ENCODE measurements at regions not wholly inside any gene's neighbourhood (a gene's known extent, or its start where the extent isn't known, plus 50 kb on each side); places are given as distances from the start of the nearest gene placed in this dataset.
"Not testable (repeated sequence)": the region's sequence is repeated elsewhere in the genome, so short reads cannot be mapped to it uniquely, and the experiment has no call there.

- WGBS (ENCODE audit: insufficient coverage, low coverage, low lambda C conversion rate, missing lambda C conversion rate), result 80% methylated on average over 4 of the region's 7 CpGs
- ATAC-seq (no peak), DNase-seq (no peak)
- Histone ChIP-seq H3K36me3 (no peaks in the 10 kb centered on the region), H3K4me1 (peaks cover 0 to 23% (median 2%) of the 10 kb centered on the region in 4 donors), H3K4me3 (no peak overlapping the region), H3K27ac (no peak overlapping the region), H3K9me3 (no peaks in the 10 kb centered on the region), H3K27me3 (no peaks in the 10 kb centered on the region)
- TF ChIP-seq CTCF (IDR thresholded peaks at IDR 0.05) (no peak), POLR2A (IDR thresholded peaks at IDR 0.05) (no peak)
- intact Hi-C loops (cut with DNase I), result no loop called here
Measured at GRCh38 chr3:72163809-72164634, 379.1 kb upstream of the PROK2 start.

GRCh38 chr3:72162649-72163184, 377.8 kb upstream of the PROK2 start:
- Histone ChIP-seq H3K27ac (no peak overlapping the region), H3K4me3 (no peak overlapping the region), H3K36me3 (no peaks in the 10 kb centered on the region), H3K27me3 (no peaks in the 10 kb centered on the region), H3K4me1 (peaks cover 0 to 23% (median 2%) of the 10 kb centered on the region in 4 donors), H3K9me3 (no peaks in the 10 kb centered on the region)
- 90% methylated on average over 4 of the region's 6 CpGs for WGBS (ENCODE audit: insufficient coverage, low coverage, low lambda C conversion rate, missing lambda C conversion rate)
- intact Hi-C loops (cut with DNase I), result no loop called here
- ATAC-seq (no peak), DNase-seq (no peak)
- TF ChIP-seq CTCF (IDR thresholded peaks at IDR 0.05), result no peak
- no peak for TF ChIP-seq POLR2A (IDR thresholded peaks at IDR 0.05)

GRCh38 chr3:72161881-72162595, 377.1 kb upstream of the PROK2 start:
- WGBS (ENCODE audit: insufficient coverage, low coverage, low lambda C conversion rate, missing lambda C conversion rate), result 32% methylated on average over 12 of the region's 13 CpGs
- no peaks in the 10 kb centered on the region for H3K36me3 ChIP-seq
- ATAC-seq (peak; percentile 72 to 95 (median 79)), DNase-seq (peak; percentile 70 to 87 (median 76))
- H3K4me1 ChIP-seq, result peaks cover 0 to 23% (median 2%) of the 10 kb centered on the region in 4 donors
- intact Hi-C loops (cut with DNase I), result no loop called here
- H3K27ac ChIP-seq, result no peak overlapping the region
- H3K9me3 ChIP-seq, result no peaks in the 10 kb centered on the region
- TF ChIP-seq CTCF (IDR thresholded peaks at IDR 0.05) (no peak), POLR2A (IDR thresholded peaks at IDR 0.05) (no peak)
- no peak overlapping the region for H3K4me3 ChIP-seq
- H3K27me3 ChIP-seq, result no peaks in the 10 kb centered on the region

- ATAC-seq; H3K4me3 ChIP-seq; H3K9me3 ChIP-seq; H3K27me3 ChIP-seq; intact Hi-C loops (cut with DNase I); DNase-seq; H3K27ac ChIP-seq; H3K36me3 ChIP-seq: not testable (repeated sequence)
- H3K4me1 ChIP-seq, result peaks cover 0 to 25% (median 2%) of the 10 kb centered on the region in 4 donors
- 98% methylated on average over 3 of the region's 3 CpGs for WGBS (ENCODE audit: insufficient coverage, low coverage, low lambda C conversion rate, missing lambda C conversion rate)
Measured at GRCh38 chr3:72161285-72161684, 376.3 kb upstream of the PROK2 start.

- intact Hi-C loops (cut with DNase I), result no loop called here
- 71% methylated on average over 5 of the region's 5 CpGs for WGBS (ENCODE audit: insufficient coverage, low coverage, low lambda C conversion rate, missing lambda C conversion rate)
- ATAC-seq (no peak), DNase-seq (no peak)
- H3K9me3 ChIP-seq, result no peaks in the 10 kb centered on the region
- no peak overlapping the region for H3K4me3 ChIP-seq
- peaks cover 0 to 27% (median 6%) of the 10 kb centered on the region in 4 donors for H3K4me1 ChIP-seq
- no peaks in the 10 kb centered on the region for H3K36me3 ChIP-seq
- H3K27ac ChIP-seq, result no peak overlapping the region
- H3K27me3 ChIP-seq, result no peaks in the 10 kb centered on the region
- TF ChIP-seq CTCF (IDR thresholded peaks at IDR 0.05), result no peak
Measured at GRCh38 chr3:72160351-72160750, 375.4 kb upstream of the PROK2 start.

Measured in right lobe of liver (tissue), 6 donors.